Endothelial cell (in vitro differentiated cells): ENCODE measurements at regions not wholly inside any gene's neighbourhood (a gene's known extent, or its start where the extent isn't known, plus 50 kb on each side); places are given as distances from the start of the nearest gene placed in this dataset.

Experiments
- DNase-seq: peaks from one replicate; pipeline ENCODE4 v3.0.0; 2021; ENCODE audit warnings: low spot score
- H3K27ac Mint-ChIP-seq: one replicate; pipeline ENCODE4 v1.8.0; 2021; ENCODE audit warnings: mixed read lengths, inconsistent platforms; ENCODE audit not compliant: unreplicated experiment
- H3K27me3 Mint-ChIP-seq: one replicate; pipeline ENCODE4 v1.8.0; 2021; ENCODE audit warnings: mild to moderate bottlenecking, moderate library complexity, mixed read lengths, inconsistent platforms; ENCODE audit not compliant: unreplicated experiment
- H3K36me3 Mint-ChIP-seq: one replicate; pipeline ENCODE4 v1.8.0; 2021; ENCODE audit warnings: mild to moderate bottlenecking, low read depth, mixed read lengths, inconsistent platforms; ENCODE audit not compliant: unreplicated experiment
- H3K4me1 Mint-ChIP-seq: one replicate; pipeline ENCODE4 v1.8.0; 2021; ENCODE audit warnings: mild to moderate bottlenecking, mixed read lengths, inconsistent platforms; ENCODE audit not compliant: unreplicated experiment
- H3K4me3 Mint-ChIP-seq: one replicate; pipeline ENCODE4 v1.8.0; 2021; ENCODE audit warnings: mild to moderate bottlenecking, mixed read lengths, inconsistent platforms; ENCODE audit not compliant: unreplicated experiment
- H3K9me3 Mint-ChIP-seq: one replicate; pipeline ENCODE4 v1.8.0; 2021; ENCODE audit warnings: mixed read lengths, inconsistent platforms; ENCODE audit not compliant: unreplicated experiment
- TF ChIP-seq, protein P1 (sequence below): fragments of 200-600 bp; sonication (generic); IDR thresholded peaks from one replicate; pipeline ENCODE4 v1.5.0; 2021; ENCODE audit warnings: antibody characterized with exemption; ENCODE audit not compliant: unreplicated experiment

DNA sequence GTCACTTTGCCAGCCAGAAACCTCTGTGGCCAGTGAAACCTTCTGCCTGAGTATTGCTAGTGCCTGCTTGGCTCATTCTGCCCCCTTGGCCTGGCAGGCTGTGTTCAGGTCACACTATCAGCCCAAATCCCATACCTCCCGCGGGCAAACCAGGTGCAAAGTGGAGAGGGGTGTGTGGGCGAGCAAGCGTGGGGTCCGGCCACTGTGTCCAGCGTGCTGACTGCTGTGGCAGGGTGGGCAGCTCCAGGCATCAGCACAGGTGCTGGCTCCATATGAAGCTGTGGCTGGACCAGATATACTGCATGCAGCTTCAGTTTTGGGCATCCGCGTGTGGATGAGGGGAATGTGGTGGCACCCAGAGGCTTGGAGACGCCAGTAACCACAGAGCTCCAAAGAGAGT, 576.5 kb upstream of the EDIL3 start:
- Mint-ChIP-seq H3K27me3 (no peaks in the 10 kb centered on the region), H3K9me3 (no peaks in the 10 kb centered on the region), H3K4me1 (no peaks in the 10 kb centered on the region), H3K36me3 (no peaks in the 10 kb centered on the region), H3K4me3 (no peak overlapping the region), H3K27ac (no peak overlapping the region)
- DNase-seq, result no peak
- TF ChIP-seq, protein P1, sequence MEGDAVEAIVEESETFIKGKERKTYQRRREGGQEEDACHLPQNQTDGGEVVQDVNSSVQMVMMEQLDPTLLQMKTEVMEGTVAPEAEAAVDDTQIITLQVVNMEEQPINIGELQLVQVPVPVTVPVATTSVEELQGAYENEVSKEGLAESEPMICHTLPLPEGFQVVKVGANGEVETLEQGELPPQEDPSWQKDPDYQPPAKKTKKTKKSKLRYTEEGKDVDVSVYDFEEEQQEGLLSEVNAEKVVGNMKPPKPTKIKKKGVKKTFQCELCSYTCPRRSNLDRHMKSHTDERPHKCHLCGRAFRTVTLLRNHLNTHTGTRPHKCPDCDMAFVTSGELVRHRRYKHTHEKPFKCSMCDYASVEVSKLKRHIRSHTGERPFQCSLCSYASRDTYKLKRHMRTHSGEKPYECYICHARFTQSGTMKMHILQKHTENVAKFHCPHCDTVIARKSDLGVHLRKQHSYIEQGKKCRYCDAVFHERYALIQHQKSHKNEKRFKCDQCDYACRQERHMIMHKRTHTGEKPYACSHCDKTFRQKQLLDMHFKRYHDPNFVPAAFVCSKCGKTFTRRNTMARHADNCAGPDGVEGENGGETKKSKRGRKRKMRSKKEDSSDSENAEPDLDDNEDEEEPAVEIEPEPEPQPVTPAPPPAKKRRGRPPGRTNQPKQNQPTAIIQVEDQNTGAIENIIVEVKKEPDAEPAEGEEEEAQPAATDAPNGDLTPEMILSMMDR, result no peak

DNA sequence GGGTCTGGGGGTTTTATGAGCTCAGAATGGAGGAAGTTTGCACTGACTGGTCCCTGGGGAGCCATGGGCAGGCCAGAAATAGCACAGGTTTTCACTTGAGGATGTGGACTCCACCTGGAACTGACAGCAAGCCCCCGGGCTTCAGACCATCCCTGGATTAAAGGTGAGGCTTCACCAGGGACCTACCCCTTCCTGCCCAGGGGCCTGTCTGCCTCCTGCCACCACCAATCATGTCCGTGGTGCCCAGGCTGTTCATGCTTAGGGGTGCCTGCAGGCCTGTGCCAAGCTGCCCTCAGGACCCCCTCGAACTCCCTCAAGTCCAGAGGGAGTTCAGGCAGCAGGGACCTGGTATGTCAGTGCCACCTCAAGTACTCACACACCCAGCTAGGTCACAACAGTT, 577.2 kb upstream of the EDIL3 start:
- no peak overlapping the region for H3K27ac Mint-ChIP-seq
- H3K4me3 Mint-ChIP-seq, result no peak overlapping the region
- no peaks in the 10 kb centered on the region for H3K36me3 Mint-ChIP-seq
- H3K27me3 Mint-ChIP-seq, result no peaks in the 10 kb centered on the region
- no peak for DNase-seq
- H3K9me3 Mint-ChIP-seq, result no peaks in the 10 kb centered on the region
- no peaks in the 10 kb centered on the region for H3K4me1 Mint-ChIP-seq
- TF ChIP-seq, protein P1, result no peak

DNA sequence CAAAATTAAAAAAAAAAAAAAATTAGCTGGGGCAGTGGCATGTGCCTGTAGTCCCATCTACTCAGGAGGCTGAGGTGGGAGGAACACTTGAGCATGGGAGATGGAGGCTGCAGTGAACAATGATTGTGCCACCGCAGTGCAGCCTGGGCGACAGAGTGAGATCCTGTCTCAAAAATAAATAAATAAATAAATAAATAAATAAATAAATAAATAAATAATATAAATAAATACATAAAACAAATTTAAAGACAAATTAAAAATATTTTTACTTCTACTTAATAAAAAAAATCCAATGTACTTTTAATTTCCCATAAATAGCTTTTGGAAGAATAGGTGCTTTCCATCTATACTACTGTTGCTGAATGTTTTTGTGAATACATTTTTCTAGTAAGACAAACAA, 598.4 kb upstream of the EDIL3 start:
- Mint-ChIP-seq H3K4me1 (no peaks in the 10 kb centered on the region), H3K36me3 (no peaks in the 10 kb centered on the region), H3K9me3 (no peaks in the 10 kb centered on the region), H3K4me3 (no peak overlapping the region), H3K27me3 (no peaks in the 10 kb centered on the region), H3K27ac (no peak overlapping the region)
- TF ChIP-seq, protein P1, result no peak
- no peak for DNase-seq

DNA sequence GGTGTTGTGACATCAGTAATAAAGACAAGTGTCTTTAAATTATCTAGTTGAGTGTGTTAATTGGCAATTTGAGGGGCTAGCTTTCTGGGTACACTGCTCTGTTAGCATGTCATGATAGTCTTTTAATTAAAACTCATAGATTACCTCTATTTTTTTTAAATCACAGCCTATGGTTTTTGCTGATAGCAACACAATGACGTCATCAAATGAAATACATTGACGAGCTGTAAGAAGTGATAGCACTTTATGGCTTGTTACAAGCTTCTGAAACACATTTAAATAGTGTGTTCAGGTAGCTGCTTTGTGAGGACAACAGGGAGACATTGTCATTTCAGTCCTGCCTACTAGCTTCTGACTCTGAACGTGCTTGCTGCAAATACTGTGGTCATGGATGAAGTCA, 600.5 kb upstream of the EDIL3 start:
- no peaks in the 10 kb centered on the region for H3K9me3 Mint-ChIP-seq

DNA sequence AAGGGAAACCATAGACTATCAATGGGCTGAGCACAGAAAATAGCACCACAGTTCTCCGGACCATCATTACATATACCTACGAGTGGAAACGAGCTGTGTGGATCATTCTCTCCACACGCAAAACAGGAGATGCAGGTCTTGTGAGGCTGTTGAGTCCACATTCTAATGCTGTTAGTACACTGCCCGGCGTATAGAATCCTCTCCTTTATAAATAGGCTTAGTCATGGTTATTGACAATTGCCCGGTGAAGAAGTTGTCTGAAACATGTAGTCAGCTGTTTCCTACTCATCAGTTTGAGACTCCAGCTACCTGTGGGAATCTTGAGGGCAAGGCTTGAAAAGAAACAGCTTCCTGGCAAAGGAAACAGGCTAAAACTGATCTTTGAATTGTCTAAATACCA, 602.0 kb upstream of the EDIL3 start:
- Mint-ChIP-seq H3K9me3 (no peaks in the 10 kb centered on the region), H3K4me3 (no peak overlapping the region), H3K36me3 (no peaks in the 10 kb centered on the region), H3K27ac (no peak overlapping the region), H3K27me3 (no peaks in the 10 kb centered on the region), H3K4me1 (no peaks in the 10 kb centered on the region)
- DNase-seq, result no peak
- TF ChIP-seq, protein P1, result no peak

More for the DNA sequence above, 600.5 kb upstream of the EDIL3 start:
- Mint-ChIP-seq H3K4me1 (no peaks in the 10 kb centered on the region), H3K27me3 (no peaks in the 10 kb centered on the region), H3K27ac (no peak overlapping the region), H3K4me3 (no peak overlapping the region), H3K36me3 (no peaks in the 10 kb centered on the region)
- no peak for DNase-seq
- TF ChIP-seq, protein P1, result no peak
